ENCODE measurements at regions not wholly inside any gene's neighbourhood (a gene's known extent, or its start where the extent isn't known, plus 50 kb on each side); places are given as distances from the start of the nearest gene placed in this dataset.

DNA sequence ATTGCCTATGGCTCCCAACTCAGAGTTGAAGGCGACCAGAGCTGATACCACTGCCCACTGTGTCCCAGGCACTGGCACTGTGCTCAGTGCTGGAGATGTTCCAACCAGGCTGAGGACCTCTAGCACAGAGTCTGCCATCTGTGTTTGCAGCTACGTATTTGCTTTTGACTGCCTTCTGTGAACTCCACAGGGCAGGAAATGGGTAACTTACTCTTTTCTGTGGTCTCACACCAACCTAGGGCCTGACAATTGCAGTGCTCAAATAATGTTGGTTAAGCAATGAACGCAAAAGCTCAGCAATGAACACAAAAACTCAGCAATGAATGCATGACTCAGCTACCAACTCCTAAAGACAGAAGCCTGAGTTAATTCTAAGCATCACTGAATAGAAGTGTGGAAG is 202.8 kb downstream of the NUAK1 start:
- DNase-seq, result no peak

DNA sequence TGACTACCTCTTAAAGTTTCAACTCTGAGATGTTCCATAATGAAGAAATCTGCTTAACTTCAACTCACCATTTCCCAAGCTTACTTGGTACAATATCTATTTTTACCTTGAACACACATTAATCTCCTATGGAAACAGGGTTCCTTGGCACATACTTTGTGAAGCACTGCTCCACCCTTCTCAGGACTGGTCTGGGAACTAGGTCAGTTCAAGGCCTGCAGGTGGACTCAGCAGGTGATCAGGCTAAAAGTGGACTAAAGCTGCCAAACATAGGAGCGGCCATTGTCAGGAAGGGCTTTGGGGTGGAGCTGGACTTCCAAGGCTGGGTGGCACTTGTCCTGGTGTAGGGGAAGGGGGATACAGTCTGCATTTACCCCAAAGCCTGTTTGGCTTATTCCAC is 202.3 kb downstream of the NUAK1 start:
- DNase-seq, result no peak

DNA sequence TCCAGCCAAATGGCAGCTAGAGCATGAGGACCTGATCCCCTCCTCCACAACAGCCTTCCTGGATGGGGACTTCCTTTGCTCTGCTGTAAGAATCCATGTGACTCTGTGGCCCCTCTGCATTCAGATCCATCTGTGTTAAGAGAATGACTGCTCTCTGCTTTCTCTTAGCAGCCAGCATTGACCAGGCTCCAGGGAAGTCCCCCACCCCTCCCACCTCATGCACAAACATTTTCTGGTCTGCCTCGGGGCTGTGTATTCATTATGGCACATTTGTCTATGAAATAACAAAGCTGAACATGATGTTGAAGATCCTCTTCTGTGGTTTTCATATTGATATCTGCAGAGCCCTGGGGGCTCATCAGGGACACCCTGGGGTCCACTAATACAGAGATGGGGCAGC is 201.7 kb downstream of the NUAK1 start:
- no peak for DNase-seq

DNA sequence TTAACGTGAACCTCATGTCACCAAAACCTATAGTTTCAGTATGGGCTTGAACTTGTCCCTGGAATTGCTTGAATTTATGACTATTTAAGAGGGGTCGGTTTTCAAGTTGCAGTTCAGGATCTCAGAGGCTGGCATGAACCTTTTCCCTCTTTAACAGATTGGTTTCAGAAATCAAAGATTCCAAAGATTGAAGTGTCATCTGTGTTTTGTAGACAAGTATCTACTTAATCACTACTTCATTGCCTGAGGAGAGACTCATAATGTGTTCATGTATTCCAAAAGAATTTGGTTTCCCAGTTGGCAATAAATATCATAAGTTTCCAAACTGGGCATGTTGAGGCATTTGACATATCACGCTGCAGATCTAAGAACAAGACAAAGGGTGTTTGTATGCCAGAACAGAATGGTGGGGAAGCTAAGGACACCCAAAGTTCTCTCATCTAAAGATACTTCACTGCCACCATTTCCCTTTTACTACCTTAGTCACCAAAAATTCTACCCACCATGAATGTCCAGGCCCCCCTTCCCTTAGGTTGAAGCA is 199.5 kb downstream of the NUAK1 start:
- DNase-seq, result no peak

DNA sequence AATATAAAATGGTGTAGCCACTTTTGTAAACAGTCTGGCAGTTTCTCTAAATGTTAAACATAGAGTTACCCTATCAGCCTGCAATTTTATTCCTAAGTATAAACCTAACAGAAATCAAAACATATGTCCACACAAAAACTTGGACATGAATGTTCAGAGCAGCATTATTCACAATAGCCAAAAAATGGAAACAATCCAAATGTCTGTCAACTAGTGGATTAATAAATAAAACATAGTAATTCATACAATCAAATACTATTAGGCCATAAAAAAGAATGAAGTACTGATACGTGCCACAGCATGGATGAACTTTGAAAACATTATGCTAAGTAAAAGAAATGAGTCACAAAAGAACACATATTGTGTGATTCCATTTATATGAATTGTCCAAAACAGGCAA is 196.5 kb downstream of the NUAK1 start:
- DNase-seq, result no peak

DNA sequence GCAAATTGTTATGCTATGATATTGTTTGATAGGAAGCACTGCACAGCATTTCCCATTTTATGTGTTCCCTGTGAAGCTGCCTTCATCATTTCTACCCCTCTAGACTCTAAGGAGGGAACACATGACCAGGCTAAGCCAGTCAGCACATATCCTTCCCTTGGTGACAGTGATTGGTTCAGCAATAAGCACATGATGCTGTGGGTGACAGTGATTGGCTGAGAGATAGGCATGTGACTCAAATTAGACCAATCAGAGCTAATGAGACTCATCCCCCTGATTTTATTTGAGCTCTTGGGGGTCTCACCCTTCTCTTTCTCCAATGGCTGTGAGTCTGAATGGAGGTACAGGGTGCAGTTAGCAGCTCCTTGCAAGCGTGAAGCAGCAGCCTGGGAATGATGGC is 195.2 kb downstream of the NUAK1 start:
- no peak for DNase-seq

DNA sequence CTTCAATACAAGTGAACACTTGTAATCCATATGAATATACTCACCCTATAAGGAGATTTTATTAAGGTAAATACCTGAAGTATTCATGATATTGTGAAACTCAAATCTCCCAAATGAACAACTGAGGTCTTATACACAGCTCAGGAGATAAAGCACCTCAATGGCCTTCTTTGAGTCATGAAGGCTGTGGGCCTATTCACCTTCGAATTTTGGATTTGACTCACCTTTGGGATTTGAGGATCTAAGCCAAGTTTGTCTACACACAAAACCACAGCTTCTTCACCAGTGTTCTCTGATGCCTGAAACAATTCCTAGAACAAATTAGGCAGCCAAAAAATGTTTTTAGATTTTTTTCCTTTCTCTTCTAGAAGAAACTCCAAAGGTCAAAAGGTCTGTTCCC is 194.1 kb downstream of the NUAK1 start:
- DNase-seq, result no peak

DNA sequence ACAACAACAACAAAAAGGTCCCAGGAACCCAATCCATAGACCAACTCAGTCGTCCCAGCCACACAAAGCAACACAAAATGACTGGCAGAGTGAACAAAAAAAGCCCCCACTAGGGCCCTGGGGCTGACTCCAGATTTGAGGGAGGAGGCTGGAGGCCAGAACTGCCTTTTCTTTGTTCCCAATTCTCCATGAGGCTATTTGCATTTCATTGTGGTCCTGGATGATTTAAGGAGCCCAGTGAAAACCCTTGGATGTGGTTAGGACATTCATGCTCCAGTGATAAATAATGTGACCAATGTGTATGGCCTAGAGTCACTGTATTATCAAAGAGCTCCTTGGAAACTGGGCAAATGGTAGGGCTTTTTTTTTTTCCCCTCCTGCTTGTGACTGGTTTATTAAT is 192.9 kb downstream of the NUAK1 start:
- DNase-seq, result no peak

DNA sequence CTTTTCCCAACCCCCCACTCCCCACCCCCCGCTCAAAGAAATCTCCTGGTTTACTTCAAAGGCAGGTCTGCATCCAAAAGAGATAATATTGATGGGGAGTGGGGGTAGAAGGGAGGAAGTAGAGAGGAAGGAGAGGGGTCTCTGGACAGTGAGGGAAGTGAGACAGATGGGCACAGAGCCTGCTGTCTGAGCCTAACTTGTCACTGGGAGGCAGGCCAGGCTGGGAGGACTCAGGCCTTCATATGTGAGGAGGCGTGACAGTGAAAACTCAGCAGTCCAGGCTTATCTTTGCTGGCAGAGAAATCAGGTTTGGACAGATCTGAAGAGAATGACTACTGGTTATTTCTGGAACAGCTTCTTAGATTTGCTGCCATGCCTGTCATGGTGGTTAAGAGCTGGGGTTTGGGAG is 192.3 kb downstream of the NUAK1 start:
- DNase-seq, result no peak

DNA sequence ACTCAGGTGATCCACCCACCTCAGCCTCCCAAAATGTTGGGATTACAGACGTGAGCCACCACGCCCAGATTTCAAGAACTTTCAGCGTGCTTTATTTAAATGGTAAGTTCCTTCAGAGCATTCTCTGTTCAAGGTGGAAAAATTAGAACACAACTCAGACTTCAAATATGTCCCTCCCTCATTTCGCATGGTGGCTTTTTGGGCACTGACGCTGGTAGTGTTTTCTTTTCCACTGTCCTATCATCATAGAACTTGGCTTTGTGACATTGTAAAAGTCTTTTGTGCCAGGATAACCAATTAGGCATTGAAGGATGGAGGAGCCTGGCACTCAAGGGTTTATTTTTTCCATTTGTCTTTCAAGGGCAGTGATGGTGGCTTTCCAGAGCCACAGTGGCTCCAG is 190.8 kb downstream of the NUAK1 start:
- no peak for DNase-seq

DNA sequence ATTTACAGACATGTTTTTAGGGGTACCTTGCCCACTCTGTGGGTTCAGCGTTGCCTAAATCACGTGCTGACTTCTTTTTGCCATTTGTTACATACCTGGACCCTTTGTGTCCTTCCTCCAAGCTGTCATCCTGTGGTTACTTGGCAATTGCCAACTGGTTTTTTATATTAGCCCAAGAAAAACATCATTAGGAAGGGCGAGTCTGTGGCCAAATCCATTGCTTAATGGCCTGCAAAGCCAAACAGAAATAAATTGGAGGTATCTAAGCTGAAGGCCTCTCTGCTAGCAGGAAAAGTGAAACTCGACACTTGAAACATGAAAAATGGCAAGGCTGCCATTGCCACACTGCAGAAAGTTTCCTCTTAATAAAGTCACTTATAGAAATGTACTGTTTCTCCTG is 190.4 kb downstream of the NUAK1 start:
- DNase-seq, result no peak

DNA sequence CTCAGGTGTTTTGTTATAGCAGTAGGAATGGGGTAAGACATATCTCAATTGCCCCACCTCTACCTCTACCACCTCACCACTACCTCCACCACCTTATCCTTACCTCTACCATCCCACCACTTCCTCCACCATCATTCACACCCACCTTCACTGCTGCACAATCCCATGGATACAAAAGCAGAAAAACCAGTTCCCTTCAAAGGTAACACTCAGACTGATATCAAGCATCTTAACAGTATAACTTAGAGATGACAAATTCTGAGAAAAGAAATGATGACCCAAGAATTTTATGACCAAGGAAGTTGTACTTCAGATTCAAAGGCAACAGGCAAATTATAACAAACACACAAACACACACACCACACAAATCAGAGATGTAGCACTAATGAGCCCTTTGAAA is 189.4 kb downstream of the NUAK1 start:
- no peak for DNase-seq

DNA sequence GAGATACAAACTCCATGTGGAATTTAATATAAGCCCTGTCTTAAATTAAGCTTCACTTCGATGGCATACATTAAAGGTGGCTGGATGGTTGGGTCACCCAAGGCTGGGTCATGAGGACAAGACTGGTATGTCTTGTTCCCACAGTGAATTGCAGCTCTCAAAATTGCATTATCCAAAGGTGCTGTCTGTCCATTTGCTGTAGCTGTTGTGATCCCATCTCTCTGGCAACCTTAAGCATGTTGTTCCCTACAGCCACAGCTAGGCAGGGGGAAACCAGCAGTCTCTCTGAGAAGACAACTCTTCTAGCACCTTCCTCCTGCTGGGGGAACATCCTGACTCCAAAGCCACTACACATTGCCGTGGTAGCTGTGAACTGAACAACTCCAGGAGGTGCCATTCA is 187.0 kb downstream of the NUAK1 start:
- no peak for DNase-seq

DNA sequence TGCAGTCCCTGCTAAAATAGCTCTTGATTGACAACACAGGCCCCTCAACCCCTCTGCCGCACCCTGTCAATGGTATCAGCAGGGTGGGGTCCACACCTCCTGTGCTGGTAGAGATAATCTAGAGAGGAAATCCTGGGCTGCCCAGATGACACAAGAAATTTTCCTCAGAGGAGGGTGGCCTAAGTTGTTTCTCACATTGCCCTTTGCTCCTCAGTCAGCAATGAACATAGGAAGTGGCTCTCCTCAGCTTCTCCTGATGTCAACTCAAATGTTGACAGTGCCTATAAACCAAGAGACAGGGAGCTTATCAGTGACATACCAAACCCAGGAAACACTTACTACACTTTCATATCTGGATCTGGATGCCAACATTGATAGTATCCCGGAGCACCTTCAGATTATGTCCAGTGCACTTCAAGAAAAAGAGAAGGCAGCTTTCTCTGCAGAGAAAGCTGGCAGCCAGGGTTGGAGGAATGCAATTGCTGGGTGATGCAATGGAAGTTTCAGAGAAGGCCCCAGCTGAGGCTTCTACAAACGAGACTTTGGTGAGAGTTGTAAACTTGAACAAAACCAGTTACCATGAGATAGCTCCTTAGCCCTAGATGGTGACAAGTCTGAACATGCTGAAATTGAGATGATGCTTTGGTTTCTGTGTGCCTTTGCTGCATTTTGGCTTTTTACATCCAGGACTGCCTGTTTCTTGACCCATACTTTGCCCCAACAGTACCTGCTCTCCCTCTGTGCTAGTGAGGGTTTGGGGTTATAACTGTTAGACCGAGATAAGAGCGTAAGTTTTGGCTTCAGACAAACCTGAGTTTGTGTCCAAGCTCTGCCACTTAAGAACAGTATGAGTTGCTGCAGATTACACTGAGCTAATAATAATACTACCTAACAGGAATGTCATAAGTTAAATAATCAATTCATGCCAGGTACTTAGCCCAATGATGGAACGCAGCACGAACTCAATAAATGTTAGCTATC is 183.5 kb downstream of the NUAK1 start:
- DNase-seq, result no peak

DNA sequence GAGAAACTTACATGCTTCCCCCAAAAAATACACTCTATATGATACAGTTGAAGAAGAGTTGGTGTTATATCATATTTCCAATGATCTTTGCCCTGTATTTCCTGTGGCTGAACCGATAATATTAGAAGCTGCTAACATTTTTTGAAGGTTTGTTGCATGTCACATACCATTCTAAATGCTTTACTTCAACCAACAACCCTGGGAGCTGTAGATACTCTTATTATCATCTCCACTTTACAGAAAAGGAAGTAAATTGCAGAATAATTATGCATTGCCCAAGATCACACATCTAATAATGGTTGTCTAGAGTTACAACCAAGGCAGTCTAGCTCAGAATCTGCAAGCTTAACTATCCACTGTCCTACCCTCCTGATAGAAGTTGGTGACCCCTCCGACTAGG is 182.8 kb downstream of the NUAK1 start:
- no peak for DNase-seq

DNA sequence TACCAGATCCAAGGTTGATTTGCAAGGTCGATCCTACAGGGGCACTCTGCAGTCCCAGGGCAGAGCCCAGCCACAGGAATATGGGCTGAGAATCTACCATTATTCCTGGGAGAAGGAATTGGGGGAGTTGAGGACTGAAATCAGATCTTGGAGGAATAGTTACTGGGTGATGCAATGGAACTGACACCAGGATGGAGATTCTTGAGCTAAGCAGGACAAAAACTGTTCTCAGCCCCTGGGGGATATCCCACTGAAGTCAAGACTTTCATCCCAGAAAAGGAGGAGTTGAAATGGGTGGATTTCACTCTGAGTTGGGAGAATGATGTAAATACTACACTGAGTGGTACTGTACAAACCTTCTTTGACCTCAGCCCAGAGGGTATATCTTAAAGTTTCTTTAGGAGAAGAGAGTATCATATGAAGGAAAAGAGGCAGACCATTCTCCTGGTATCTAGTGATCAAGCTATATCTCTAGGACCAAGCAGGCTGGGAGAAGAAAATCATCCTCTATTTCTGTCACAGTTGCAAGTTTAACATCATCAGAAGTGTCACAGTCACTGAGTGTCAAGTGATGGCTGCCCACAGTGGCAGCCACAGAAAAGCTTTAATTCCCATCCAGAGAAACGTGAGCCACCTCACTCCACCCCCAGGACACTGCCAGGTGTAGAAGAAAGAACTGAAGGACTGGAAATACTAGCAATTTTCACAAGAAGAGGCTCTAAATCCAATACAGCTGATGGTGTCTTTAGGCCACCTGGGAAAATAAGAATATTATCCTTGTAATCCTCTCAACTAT is 181.9 kb downstream of the NUAK1 start:
- no peak for DNase-seq

DNA sequence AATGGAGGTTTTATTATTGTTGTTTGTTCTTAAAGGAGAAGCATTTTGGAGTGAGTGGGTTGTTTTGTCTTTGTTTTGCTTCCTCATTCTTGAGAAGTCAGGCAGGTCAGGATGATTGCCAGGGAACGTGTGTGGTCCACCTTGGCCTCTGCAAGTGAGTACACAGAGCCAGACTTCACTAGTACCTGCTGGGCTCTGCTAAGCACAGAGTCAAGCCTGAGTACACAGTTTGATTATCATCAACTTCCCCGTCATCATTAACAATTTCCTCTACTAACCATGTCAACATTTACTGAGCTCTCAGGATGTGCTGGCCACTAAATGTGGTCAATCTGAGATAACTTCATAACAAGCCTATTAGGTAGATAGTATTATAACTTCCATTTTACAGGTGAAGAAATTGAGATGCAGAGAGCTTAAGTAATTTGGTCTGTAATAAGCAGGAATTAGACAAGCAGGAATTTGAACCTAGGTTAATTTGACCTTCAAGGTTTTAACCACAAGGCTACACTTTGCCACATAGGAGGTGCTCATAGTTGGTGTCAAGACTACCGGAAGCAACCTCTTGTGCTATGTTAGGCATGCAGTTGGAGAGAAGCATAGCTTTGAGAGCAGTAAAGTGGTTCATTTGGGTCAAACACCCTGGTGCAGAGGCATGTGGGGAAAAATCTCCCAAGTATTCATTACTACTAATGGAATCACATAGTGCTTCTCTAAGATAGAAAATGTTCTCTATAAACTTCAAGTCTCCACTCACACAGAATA is 178.3 kb downstream of the NUAK1 start:
- no peak for DNase-seq

DNA sequence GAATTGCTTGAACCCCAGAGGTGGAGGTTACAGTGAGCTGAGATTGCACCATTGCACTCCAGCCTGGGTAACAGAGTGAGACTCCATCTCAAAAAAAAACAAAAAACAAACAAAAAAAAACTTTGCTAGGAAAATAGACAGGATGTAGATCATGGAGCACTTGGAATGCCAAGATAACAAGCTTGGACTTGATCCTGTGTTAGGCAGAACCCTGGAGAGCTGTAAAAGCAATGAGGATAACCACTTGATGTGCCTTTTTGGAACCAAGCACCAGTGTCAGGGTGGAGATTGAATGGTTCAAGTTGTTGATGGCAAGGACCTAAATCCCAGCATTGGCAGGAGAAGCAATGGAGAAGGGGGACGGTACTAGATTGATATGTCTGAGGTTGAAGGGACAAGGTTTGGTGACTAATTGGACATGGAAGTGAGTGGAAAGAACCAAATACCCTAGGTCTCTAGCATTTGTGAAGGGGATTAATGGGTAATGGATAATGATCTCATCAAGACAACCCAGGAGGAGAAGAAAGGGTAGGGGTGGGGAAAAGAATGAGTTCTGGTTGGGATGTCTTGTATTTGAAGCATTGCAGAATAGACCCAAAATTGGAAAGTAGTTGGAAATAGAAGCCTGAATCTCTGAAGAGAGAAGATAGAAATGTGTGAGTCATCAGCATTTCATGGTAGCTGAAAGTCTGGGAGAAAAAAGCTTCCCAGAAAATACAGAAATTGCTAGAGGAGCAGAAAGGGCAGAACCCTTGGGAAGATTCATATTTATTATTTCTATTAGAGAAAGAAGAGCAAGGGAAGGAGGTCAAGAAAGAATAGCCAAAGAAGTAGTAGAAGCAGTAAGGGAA is 176.7 kb downstream of the NUAK1 start:
- no peak for DNase-seq

DNA sequence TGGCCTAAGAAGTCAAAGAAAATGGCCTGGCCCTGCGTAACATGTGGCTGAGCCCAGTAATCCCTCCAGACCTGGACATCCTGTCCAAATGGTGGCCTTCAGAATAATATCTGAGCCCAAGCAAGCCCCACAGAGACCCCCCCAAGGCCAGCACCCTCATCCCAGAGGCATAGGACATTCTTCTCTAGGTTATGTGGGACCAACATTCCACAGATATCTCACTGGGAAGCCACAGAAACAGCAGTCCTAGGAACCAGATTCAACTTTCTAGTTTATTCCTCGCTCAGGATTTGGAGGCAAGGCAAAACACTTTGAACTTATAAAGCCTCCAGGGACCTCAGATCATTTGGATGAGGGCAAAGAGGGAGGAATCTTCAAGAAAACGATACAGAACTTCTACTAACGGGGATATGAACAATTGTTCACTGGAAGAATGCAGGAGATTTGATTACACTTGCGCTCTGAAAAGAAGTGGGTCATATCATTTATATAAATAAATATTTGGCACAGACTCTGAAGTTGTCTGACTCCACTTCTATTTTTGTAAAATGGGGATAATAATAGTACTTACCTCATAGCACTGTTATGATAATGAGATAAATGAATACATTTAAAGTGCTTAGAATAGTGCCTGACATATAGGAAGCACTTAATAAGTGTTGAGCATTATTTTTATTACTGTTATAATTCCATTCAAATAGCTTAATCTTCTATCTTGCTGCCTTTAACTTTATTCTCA is 171.5 kb downstream of the NUAK1 start:
- no peak for DNase-seq

DNA sequence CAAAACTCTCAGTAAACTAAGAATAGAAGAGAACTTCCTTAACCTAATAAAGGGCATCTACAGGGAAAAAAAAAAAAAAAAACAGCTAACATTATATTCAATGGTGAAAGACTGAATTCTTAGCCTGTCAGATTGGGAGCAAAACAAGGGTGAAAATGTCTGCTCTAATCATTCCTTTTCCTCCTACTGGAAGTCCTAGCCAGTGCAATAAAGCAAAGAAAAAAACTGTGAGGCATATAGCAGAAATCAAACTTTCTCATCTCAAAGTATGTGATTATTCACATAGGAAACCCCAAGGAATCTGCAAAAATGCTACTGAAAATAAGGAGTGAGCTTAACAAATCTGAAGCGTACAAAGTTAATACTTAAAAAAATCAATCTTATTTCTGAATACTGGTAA is 170.7 kb downstream of the NUAK1 start:
- DNase-seq, result no peak

DNA sequence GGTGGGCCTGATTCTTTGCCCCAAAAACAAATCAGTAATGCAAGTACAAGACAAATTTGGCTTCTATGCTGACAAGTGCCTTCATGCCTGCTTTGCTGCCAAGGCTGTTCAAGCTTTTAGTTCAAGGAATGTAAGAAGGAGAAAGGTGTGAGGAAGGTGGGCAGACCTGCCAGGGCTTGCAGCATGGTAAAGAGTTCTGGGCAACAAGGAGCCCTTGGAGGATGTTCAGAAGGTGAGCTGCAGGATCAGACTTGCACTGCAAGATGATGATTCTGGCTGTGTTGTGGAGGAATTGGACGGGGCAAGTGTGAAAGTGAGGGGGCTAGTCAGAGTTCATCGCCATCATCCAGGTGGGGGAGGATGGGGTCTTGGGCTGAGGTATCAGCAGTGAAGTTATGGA is 167.9 kb downstream of the NUAK1 start:
- DNase-seq, result no peak
